Adrenal gland (tissue), 5 donors: ENCODE measurements at regions not wholly inside any gene's neighbourhood (a gene's known extent, or its start where the extent isn't known, plus 50 kb on each side); places are given as distances from the start of the nearest gene placed in this dataset.

Experiments used
- POLR2A ChIP-seq, 2 donors: fragments of 450-650 bp; IDR thresholded peaks; one replicate each; pipeline ENCODE4 v1.6.1; 2017; ENCODE audit warnings: antibody characterized with exemption in 2 of 2, mild to moderate bottlenecking in 2 of 2, moderate library complexity in 1 of 2
- TF ChIP-seq, protein P1 (sequence below), 6 experiments: fragments of 450-650 bp in 4 of 6; fragments of 200-600 bp in 2 of 6; sonication (generic) in 1 of 6; IDR thresholded peaks; 1 replicate in 5 of 6; 2 replicates in 1 of 6; pipeline versions ENCODE4 v1.5.1 to v1.8.0; 2016 to 2021; ENCODE audit warnings: antibody characterized with exemption in 6 of 6, mild to moderate bottlenecking in 2 of 6, moderate library complexity in 1 of 6
- donor health status: DM: no; HTN: no; CAD: no.

DNA sequence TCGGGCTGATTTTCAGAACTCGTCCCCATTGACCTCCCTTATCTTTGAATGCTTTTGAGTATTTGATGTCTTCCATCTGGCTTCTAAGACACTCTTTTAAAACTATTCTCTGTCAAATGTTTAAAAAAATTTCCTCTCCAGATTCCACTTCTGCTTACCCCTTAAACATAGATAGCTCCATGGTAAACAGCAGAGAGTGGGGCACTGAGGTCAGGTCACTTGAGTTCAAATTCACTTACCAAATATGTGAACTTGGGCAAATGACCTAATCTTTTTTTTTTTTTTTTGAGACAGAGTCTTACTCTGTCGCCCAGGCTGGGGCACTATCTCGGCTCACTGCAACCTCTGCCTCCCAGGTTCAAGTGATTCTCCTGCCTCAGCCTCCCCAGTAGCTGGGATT is 126.8 kb upstream of the CPSF6 start:
- TF ChIP-seq, protein P1, sequence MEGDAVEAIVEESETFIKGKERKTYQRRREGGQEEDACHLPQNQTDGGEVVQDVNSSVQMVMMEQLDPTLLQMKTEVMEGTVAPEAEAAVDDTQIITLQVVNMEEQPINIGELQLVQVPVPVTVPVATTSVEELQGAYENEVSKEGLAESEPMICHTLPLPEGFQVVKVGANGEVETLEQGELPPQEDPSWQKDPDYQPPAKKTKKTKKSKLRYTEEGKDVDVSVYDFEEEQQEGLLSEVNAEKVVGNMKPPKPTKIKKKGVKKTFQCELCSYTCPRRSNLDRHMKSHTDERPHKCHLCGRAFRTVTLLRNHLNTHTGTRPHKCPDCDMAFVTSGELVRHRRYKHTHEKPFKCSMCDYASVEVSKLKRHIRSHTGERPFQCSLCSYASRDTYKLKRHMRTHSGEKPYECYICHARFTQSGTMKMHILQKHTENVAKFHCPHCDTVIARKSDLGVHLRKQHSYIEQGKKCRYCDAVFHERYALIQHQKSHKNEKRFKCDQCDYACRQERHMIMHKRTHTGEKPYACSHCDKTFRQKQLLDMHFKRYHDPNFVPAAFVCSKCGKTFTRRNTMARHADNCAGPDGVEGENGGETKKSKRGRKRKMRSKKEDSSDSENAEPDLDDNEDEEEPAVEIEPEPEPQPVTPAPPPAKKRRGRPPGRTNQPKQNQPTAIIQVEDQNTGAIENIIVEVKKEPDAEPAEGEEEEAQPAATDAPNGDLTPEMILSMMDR (IDR thresholded peaks at IDR 0.05): no peak
- TF ChIP-seq POLR2A (IDR thresholded peaks at IDR 0.05): no peak
